Tibial artery (tissue), 4 donors: ENCODE measurements at regions not wholly inside any gene's neighbourhood (a gene's known extent, or its start where the extent isn't known, plus 50 kb on each side); places are given as distances from the start of the nearest gene placed in this dataset.

Experiments
- DNase-seq, 2 donors: peaks; one replicate each; pipeline ENCODE4 v3.0.0-alpha.2; 2019
- H3K27ac ChIP-seq, 2 donors: fragments of 200-600 bp; sonication (generic) in 1 of 2; 1 replicate in 1 of 2; 2 replicates in 1 of 2; pipeline ENCODE4 v1.5.1; 2018 to 2019; ENCODE audit warnings: mild to moderate bottlenecking in 1 of 2
- H3K27me3 ChIP-seq, 2 donors: fragments of 200-600 bp; sonication (generic) in 1 of 2; one replicate each; pipeline versions ENCODE4 v1.5.1 to v1.6.0; 2016 to 2019
- H3K36me3 ChIP-seq, 3 donors: fragments of 200-600 bp; sonication (generic) in 2 of 3; one replicate each; pipeline ENCODE4 v1.5.1; 2016 to 2019; ENCODE audit warnings: mild to moderate bottlenecking in 2 of 3
- H3K4me1 ChIP-seq, 4 donors: fragments of 200-600 bp; sonication (generic) in 2 of 4; 1 replicate in 3 of 4; 2 replicates in 1 of 4; pipeline ENCODE4 v1.5.1; 2016 to 2019
- H3K4me3 ChIP-seq, 2 donors: fragments of 200-600 bp; sonication (generic) in 1 of 2; 1 replicate in 1 of 2; 2 replicates in 1 of 2; pipeline ENCODE4 v1.5.1; 2018 to 2019; ENCODE audit warnings: mild to moderate bottlenecking in 2 of 2
- H3K9me3 ChIP-seq, 3 donors: fragments of 200-600 bp; sonication (generic) in 1 of 3; one replicate each; pipeline ENCODE4 v1.5.1; 2016 to 2019
- CTCF ChIP-seq, 2 experiments: fragments of 200-600 bp in 1 of 2; fragments of 450-650 bp in 1 of 2; IDR thresholded peaks; one replicate each; pipeline ENCODE4 v1.5.1; 2017 to 2019; ENCODE audit warnings: antibody characterized with exemption in 2 of 2, mild to moderate bottlenecking in 1 of 2, moderate library complexity in 1 of 2
- intact Hi-C: fragments of 100-400 bp; cut with DNase I; formaldehyde crosslinking; loops from one replicate; pipeline ENCODE4 v1.15.0; 2023; ENCODE audit warnings: low total_unique reads

GRCh38 chr10:128560993-128561392, 434.8 kb upstream of the MKI67 start:
- Histone ChIP-seq H3K36me3 (no peaks in the 10 kb centered on the region), H3K27ac (no peak overlapping the region), H3K4me3 (no peak overlapping the region), H3K4me1 (no peaks in the 10 kb centered on the region), H3K27me3 (no peaks in the 10 kb centered on the region), H3K9me3 (peaks cover 0 to 7% (median 0%) of the 10 kb centered on the region in 3 donors)
- intact Hi-C loops = no loop called here
- no peak for TF ChIP-seq CTCF (IDR thresholded peaks at IDR 0.05)
- DNase-seq = no peak

GRCh38 chr10:128563387-128563786, 437.2 kb upstream of the MKI67 start:
- Histone ChIP-seq H3K4me1 (no peaks in the 10 kb centered on the region), H3K9me3 (peaks cover 0 to 7% (median 0%) of the 10 kb centered on the region in 3 donors), H3K27me3 (no peaks in the 10 kb centered on the region), H3K4me3 (no peak overlapping the region), H3K27ac (no peak overlapping the region), H3K36me3 (no peaks in the 10 kb centered on the region)
- TF ChIP-seq CTCF (IDR thresholded peaks at IDR 0.05) = no peak
- DNase-seq = no peak
- intact Hi-C loops = no loop called here

GRCh38 chr10:128563904-128564303, 437.7 kb upstream of the MKI67 start:
- no peak overlapping the region for H3K4me3 ChIP-seq
- H3K36me3 ChIP-seq = no peaks in the 10 kb centered on the region
- no peak overlapping the region for H3K27ac ChIP-seq
- no peak for TF ChIP-seq CTCF (IDR thresholded peaks at IDR 0.05)
- intact Hi-C loops = no loop called here
- H3K9me3 ChIP-seq = peaks cover 0 to 7% (median 0%) of the 10 kb centered on the region in 3 donors
- H3K27me3 ChIP-seq = no peaks in the 10 kb centered on the region
- DNase-seq = no peak
- H3K4me1 ChIP-seq = no peaks in the 10 kb centered on the region

- intact Hi-C loops = no loop called here
- H3K36me3 ChIP-seq = no peaks in the 10 kb centered on the region
- no peak for TF ChIP-seq CTCF (IDR thresholded peaks at IDR 0.05)
- H3K27ac ChIP-seq = no peak overlapping the region
- no peaks in the 10 kb centered on the region for H3K27me3 ChIP-seq
- no peak overlapping the region for H3K4me3 ChIP-seq
- no peaks in the 10 kb centered on the region for H3K4me1 ChIP-seq
- DNase-seq = no peak
- peaks cover 0 to 7% (median 0%) of the 10 kb centered on the region in 3 donors for H3K9me3 ChIP-seq
Measured at GRCh38 chr10:128566361-128566968, 440.2 kb upstream of the MKI67 start.

GRCh38 chr10:128567551-128567950, 441.3 kb upstream of the MKI67 start:
- TF ChIP-seq CTCF (IDR thresholded peaks at IDR 0.05) = no peak
- Histone ChIP-seq H3K27me3 (no peaks in the 10 kb centered on the region), H3K4me1 (no peaks in the 10 kb centered on the region), H3K27ac (no peak overlapping the region), H3K9me3 (peaks cover 0 to 2% (median 0%) of the 10 kb centered on the region in 3 donors), H3K4me3 (no peak overlapping the region), H3K36me3 (no peaks in the 10 kb centered on the region)
- intact Hi-C loops = no loop called here
- DNase-seq = no peak

- Histone ChIP-seq H3K27ac (no peak overlapping the region), H3K9me3 (no peaks in the 10 kb centered on the region), H3K36me3 (no peaks in the 10 kb centered on the region), H3K27me3 (peaks cover 0 to 4% of the 10 kb centered on the region in 2 donors), H3K4me3 (no peak overlapping the region), H3K4me1 (no peaks in the 10 kb centered on the region)
- DNase-seq = no peak
- TF ChIP-seq CTCF (IDR thresholded peaks at IDR 0.05) = no peak
- intact Hi-C loops = no loop called here
Measured at GRCh38 chr10:128568041-128568440, 441.8 kb upstream of the MKI67 start.
